Muscle layer of colon (tissue), 2 donors: ENCODE measurements at regions not wholly inside any gene's neighbourhood (a gene's known extent, or its start where the extent isn't known, plus 50 kb on each side); places are given as distances from the start of the nearest gene placed in this dataset.

Source experiments
- H3K27ac ChIP-seq: one replicate; pipeline ENCODE4 v1.7.0; 2013; ENCODE audit warnings: low read depth, mild to moderate bottlenecking, low read length, moderate library complexity
- H3K27me3 ChIP-seq, 2 donors: one replicate each; pipeline ENCODE4 v1.7.0; 2013; ENCODE audit warnings: low read length in 2 of 2, mild to moderate bottlenecking in 2 of 2; ENCODE audit not compliant: insufficient read depth in 2 of 2, control insufficient read depth in 1 of 2
- H3K36me3 ChIP-seq: one replicate; pipeline ENCODE4 v1.7.0; 2013; ENCODE audit warnings: mild to moderate bottlenecking, low read length; ENCODE audit not compliant: insufficient read depth
- H3K4me1 ChIP-seq: one replicate; pipeline ENCODE4 v1.7.0; 2013; ENCODE audit warnings: mild to moderate bottlenecking, low read length; ENCODE audit not compliant: insufficient read depth
- H3K4me3 ChIP-seq, 2 donors: one replicate each; pipeline ENCODE4 v1.7.0; 2013; ENCODE audit warnings: low read length in 2 of 2, low read depth in 1 of 2, mild to moderate bottlenecking in 1 of 2, moderate library complexity in 1 of 2
- H3K9ac ChIP-seq: one replicate; pipeline ENCODE4 v1.7.0; 2013; ENCODE audit warnings: low read length
- H3K9me3 ChIP-seq: one replicate; pipeline ENCODE4 v1.7.0; 2013; ENCODE audit warnings: mild to moderate bottlenecking, low read length
- donor health status: abdominal sarcoma.
- donor health status: Adenocarcinoma of cecum.

DNA sequence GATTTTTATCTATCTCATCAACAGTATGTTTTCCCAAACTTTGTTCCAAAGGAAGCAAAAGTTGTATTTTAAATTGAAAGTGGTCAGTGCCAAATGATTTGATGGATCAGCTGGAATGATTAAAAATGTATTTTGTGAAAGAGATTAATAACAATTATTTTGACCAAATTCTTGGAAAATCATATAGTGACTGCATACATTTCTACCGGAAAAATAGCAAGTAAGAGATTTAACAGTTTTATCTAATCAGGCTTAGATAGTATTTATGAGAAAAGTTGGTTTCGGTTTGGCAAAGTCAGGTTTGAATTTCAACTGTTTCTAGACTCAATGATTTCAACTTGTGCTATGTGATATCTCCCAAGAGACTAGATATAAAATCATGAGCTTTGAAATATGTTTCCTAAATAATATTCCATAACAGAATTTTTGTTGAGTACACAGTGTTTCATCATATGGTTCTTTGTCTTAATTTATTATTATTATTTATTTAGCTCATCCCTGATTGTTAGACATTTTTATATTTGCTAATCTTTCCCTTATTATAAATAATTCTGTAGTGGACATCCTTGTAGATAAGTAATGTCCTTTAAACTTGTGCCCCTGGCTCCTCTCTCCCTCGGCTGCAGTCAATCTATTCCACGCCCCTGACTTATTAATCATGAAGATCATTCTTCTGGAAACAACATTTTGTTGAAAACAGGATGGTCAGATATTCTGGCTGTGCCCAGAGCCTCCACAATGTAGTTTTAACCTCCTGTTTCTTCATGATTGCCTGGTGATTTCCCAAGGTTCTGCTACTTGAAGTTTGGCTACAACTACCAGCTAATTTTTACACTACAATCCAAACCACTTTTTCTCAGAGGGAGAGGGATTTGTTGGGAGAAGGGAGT lies 520.7 kb upstream of the TCF4 start:
- Histone ChIP-seq H3K9me3 (no peaks in the 10 kb centered on the region), H3K36me3 (no peaks in the 10 kb centered on the region), H3K27me3 (no peaks in the 10 kb centered on the region), H3K27ac (no peak overlapping the region), H3K4me3 (no peak overlapping the region), H3K4me1 (no peaks in the 10 kb centered on the region), H3K9ac (no peak overlapping the region)

DNA sequence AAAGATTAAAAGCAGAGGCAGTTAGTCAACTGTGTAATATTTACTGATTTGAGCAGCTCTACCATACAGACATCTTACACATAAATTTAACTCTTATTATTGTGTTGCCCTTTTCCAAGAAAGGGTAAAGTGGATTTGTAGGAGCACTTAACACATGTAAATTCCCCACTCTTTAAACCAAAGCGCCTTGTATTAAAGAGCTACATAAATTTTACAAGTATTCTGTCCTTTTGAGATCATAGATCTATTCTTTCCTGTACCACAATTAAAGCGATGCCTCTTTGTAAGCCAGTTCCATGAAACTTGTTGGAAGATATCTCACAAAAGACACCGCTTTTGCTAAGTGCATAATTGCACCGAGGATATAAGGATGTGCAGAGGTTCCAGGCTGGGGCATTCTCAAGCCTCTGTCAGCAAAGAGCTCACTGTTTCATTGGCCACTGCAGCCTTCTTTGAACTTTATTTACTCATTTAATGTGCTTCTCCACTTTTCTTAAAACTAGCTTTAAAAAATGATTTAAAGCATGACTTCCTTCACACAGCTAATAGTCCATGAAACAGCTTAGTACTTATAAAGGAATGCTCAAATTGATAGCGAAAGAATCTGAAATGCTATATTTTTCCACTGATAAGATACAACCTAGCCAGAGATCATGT lies 520.0 kb upstream of the TCF4 start:
- H3K36me3 ChIP-seq = no peaks in the 10 kb centered on the region
- no peaks in the 10 kb centered on the region for H3K4me1 ChIP-seq
- no peaks in the 10 kb centered on the region for H3K27me3 ChIP-seq
- H3K27ac ChIP-seq = no peak overlapping the region
- H3K9ac ChIP-seq = no peak overlapping the region
- no peaks in the 10 kb centered on the region for H3K9me3 ChIP-seq
- no peak overlapping the region for H3K4me3 ChIP-seq

DNA sequence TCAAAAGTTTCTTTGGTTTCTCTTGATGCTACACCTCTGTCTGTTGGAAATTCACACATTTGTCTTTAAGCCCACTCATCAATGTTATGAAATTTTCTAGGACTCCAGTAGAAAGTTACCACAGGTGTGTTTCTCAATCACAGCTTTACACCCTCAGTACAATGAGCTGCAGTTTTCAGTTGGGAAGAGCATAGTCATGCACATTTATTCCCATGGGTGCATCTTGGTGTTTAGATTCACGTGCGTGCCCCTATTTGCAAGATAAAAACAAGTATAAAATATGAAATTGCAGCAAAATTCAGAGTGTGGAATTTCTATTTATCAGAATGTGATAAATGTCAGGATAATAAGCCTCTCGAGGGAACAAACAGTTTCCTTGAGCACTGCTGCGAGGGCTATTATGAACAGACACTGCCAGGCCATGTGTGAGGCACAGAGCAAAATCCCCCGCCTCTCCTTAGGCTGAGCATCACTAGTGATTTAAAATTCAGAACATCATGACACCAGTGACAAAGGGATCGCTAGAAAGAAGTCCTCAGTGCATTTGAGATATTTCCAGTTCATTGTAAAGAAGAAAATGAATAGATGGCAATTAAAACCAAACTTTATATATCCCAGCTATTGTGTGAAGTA lies 512.2 kb upstream of the TCF4 start:
- Histone ChIP-seq H3K9ac (no peak overlapping the region), H3K27me3 (no peaks in the 10 kb centered on the region), H3K4me3 (no peak overlapping the region), H3K9me3 (no peaks in the 10 kb centered on the region), H3K36me3 (no peaks in the 10 kb centered on the region), H3K27ac (no peak overlapping the region), H3K4me1 (no peaks in the 10 kb centered on the region)

DNA sequence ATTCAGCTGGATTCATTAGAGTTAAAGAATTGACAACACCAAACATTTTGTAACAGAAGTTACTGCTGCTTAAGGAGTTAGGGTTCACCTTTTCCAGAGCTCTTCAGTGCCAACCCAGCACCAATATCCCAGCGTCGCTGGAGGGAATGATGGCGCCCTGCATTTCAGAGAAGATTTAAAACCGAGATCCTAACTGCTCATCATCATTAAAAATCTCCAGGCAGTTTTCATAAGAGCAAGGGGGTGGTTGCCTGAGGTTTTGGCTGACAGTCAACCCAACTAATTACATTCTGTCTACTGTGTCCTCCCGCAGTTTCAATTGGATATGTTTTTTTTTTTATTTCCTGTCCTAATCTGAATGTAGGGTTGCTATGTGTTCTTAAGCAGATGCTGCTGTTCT lies 509.6 kb upstream of the TCF4 start:
- no peaks in the 10 kb centered on the region for H3K9me3 ChIP-seq
- no peak overlapping the region for H3K4me3 ChIP-seq
- H3K4me1 ChIP-seq = no peaks in the 10 kb centered on the region
- H3K27me3 ChIP-seq = no peaks in the 10 kb centered on the region
- H3K9ac ChIP-seq = no peak overlapping the region
- H3K27ac ChIP-seq = no peak overlapping the region
- H3K36me3 ChIP-seq = no peaks in the 10 kb centered on the region

DNA sequence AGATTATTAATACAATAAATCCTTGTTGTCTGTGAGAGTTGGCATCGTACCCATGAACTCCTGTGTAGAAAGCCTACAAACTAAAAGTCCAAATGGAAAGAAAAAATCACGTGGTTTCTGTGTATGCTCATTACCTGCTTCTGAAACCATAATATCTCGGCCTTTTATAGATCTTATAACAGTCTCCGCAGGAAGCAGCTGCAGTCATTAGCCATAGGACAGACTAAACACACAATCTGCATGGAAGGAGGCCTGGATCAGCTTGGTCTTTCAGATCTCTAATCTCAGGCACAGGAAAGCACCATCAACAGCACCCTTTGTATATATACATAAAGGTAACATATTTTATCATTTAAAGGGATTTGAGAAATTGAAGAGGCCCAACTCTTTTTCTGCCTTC lies 508.9 kb upstream of the TCF4 start:
- Histone ChIP-seq H3K9me3 (no peaks in the 10 kb centered on the region), H3K27ac (no peak overlapping the region), H3K4me3 (no peak overlapping the region), H3K4me1 (no peaks in the 10 kb centered on the region), H3K27me3 (no peaks in the 10 kb centered on the region), H3K36me3 (no peaks in the 10 kb centered on the region), H3K9ac (no peak overlapping the region)

DNA sequence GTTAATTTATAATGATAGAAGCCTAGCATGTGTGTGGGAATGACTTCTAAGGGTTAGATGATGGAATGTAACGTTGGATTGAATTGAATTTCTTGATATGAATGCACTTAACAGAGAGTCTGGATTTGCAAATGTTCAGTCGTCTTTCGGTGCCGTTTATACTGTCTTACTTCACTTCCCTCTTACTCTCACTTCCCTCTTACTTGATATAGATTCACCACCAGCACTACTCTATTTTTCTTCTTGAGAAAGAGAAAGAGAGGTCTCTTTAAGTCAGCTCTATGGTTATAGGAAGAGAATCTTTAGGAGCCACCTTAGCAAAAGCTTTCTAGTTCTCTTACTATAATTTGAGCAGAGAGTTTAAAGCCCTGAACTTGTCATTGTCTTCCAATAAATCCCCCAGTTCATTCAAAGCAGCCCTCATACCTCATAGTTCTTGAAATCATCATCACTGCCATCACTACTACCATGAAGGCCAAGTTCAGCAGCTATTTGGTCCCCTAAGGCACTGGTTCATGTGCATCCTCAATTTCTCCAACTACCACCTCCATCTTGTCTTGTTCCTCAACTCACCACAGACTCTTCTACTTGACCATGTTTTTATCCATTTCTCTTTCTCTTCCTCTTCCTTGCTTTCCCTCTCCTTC lies 501.7 kb upstream of the TCF4 start:
- no peaks in the 10 kb centered on the region for H3K36me3 ChIP-seq
- no peaks in the 10 kb centered on the region for H3K9me3 ChIP-seq
- H3K9ac ChIP-seq = no peak overlapping the region
- no peak overlapping the region for H3K4me3 ChIP-seq
- no peak overlapping the region for H3K27ac ChIP-seq
- H3K4me1 ChIP-seq = no peaks in the 10 kb centered on the region
- H3K27me3 ChIP-seq = no peaks in the 10 kb centered on the region

DNA sequence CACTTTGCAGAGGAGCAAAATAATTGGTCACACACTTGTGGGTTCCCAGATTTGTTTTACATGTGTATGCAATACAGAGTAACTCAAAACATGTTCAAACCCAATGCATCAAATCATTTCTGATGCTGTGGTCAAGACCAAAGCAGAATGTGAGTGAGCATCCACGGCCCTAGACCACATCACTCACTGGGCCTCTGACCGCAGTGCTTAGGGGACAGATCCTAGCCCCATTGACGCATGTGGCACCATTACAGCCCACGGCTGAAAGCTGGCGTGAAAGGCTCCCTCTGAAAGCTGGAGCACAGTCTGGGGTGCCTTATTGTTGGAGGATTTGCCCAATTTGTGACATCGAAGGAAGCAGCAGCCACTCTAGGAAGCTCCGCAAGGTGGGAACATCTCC lies 498.8 kb upstream of the TCF4 start:
- H3K9ac ChIP-seq = no peak overlapping the region
- H3K9me3 ChIP-seq = no peaks in the 10 kb centered on the region
- H3K4me3 ChIP-seq = no peak overlapping the region
- H3K36me3 ChIP-seq = no peaks in the 10 kb centered on the region
- H3K4me1 ChIP-seq = peaks cover 18% of the 10 kb centered on the region
- no peaks in the 10 kb centered on the region for H3K27me3 ChIP-seq
- H3K27ac ChIP-seq = no peak overlapping the region

DNA sequence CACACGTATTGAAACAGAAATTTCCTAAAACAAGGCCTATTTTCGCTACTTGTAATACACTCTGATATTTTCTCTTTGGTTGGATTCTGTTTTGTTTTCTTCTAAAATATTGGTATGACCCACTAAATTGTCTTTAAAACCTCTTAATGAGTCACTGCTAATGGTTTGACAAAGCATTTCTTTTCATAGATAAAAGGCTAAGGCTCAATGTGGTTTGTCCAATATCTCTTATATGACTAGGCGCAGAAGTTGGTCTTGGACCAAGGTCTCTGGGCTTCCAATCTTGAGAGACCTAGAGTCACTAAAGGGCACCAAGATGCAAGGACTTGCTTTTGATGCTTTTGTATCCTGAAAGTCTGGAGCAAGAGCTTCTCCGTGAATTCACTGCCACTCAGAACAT lies 498.2 kb upstream of the TCF4 start:
- Histone ChIP-seq H3K27ac (no peak overlapping the region), H3K4me3 (no peak overlapping the region), H3K27me3 (no peaks in the 10 kb centered on the region), H3K36me3 (no peaks in the 10 kb centered on the region), H3K4me1 (peaks cover 18% of the 10 kb centered on the region), H3K9ac (no peak overlapping the region), H3K9me3 (no peaks in the 10 kb centered on the region)

DNA sequence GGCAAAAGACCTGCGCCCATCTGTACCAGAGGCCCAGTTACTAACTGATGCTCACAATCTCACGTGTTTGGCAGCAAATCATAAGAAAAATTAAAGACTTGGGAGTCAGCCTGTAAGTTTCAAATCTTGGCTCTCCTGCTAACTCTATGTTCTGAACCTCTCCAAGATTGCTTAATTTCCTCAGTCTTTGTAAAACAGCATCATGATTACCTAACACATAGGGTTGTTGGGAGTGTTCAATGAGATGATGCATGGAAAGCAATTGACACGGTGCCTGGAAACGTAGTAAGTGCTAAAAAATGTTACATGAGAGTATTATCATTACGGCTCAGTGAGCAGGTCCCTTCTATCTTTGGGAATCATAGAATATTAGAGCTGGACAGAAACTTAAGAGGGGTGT lies 497.6 kb upstream of the TCF4 start:
- no peaks in the 10 kb centered on the region for H3K27me3 ChIP-seq
- H3K4me3 ChIP-seq = no peak overlapping the region
- peaks cover 18% of the 10 kb centered on the region for H3K4me1 ChIP-seq
- no peaks in the 10 kb centered on the region for H3K9me3 ChIP-seq
- no peak overlapping the region for H3K9ac ChIP-seq
- H3K36me3 ChIP-seq = no peaks in the 10 kb centered on the region
- H3K27ac ChIP-seq = no peak overlapping the region

DNA sequence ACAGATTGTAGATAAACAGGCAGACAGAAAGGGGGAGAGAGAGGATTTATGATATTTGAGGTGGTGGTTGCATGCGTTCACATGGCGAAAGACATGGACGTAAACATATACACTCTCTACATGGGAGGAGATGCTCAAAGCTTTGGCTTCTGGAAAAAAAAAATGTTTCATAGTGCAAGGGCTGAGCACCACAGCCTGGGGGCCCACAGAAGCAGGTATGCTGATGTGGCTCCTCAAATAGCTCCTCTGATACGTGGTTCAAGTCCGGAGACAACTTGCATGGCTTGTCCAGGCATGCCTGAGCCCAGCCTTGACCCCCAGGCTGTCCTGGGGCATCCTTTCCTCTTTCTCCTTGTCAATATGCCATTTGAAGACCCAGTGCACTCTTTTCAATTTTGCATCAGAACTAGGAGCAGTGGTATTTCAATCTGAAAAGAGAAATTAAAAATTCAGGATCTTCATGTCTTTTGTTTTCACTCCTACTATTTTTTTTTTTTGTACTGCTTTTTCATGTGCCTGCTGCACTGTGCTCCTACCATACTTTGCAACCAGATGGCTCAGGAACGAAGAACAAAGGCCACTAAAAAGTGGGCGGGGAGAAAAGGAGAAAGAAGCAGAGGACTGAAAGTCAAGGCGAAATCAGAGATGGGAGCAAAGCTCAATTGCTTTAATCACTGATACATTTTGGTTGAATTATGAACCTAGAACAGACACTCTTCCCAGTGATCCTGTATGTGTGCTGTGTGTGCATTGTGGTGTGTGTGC lies 495.7 kb upstream of the TCF4 start:
- Histone ChIP-seq H3K36me3 (no peaks in the 10 kb centered on the region), H3K27me3 (no peaks in the 10 kb centered on the region), H3K4me3 (no peak overlapping the region), H3K4me1 (peaks cover 18% of the 10 kb centered on the region), H3K9ac (no peak overlapping the region), H3K27ac (no peak overlapping the region), H3K9me3 (no peaks in the 10 kb centered on the region)

DNA sequence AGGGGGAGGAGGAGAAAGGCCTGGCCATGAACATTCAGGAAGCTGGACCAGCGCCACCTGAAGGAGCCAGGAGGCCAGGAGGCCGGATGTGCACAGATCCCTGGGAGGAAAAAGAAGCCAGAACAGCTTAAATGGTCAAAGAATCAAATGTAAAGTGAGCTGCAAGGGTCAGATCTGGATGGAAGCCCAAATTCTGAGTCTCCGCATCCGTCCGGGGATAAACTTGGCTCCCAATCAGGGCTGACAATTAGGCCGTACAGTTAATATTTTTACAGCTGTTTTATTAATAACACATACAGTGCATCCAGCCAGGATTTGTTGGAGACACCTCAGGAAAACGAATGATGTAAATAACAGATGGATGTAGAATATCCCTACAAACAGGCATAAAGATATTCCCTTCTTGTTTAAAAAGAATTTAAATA lies 495.1 kb upstream of the TCF4 start:
- Histone ChIP-seq H3K9me3 (no peaks in the 10 kb centered on the region), H3K4me3 (no peak overlapping the region), H3K27me3 (no peaks in the 10 kb centered on the region), H3K4me1 (peaks cover 18% of the 10 kb centered on the region), H3K9ac (no peak overlapping the region), H3K36me3 (no peaks in the 10 kb centered on the region), H3K27ac (no peak overlapping the region)
